ENCODE measurements at regions not wholly inside any gene's neighbourhood (a gene's known extent, or its start where the extent isn't known, plus 50 kb on each side); places are given as distances from the start of the nearest gene placed in this dataset.
A peak's percentile ranks its signal among the peaks of the same experiment; 100 is the strongest.

GRCh38 chr14:73768107-73768506 lies 53.9 kb upstream of the PNMA1 start:
- Mint-ChIP-seq H3K27me3 (ENCODE audit: low read depth) (no peaks in the 10 kb centered on the region), H3K4me1 (peaks cover 27% of the 10 kb centered on the region), H3K9me3 (no peaks in the 10 kb centered on the region), H3K27ac (ENCODE audit: unreplicated experiment) (no peak overlapping the region), H3K36me3 (ENCODE audit: low read depth) (no peaks in the 10 kb centered on the region), H3K4me3 (no peak overlapping the region)
- no peak for DNase-seq (ENCODE audit: low read depth, low spot score)
- TF ChIP-seq CTCF (conservative IDR thresholded peaks at IDR 0.05) = no peak

- Mint-ChIP-seq H3K27me3 (ENCODE audit: low read depth) (peaks cover 2% of the 10 kb centered on the region), H3K27ac (ENCODE audit: unreplicated experiment) (peak overlapping the region; percentile 40), H3K9me3 (no peaks in the 10 kb centered on the region), H3K4me3 (no peak overlapping the region), H3K36me3 (ENCODE audit: low read depth) (no peaks in the 10 kb centered on the region), H3K4me1 (peaks cover 42% of the 10 kb centered on the region)
- TF ChIP-seq CTCF (conservative IDR thresholded peaks at IDR 0.05) = no peak
- DNase-seq (ENCODE audit: low read depth, low spot score) = no peak
These were observed 50.5 kb upstream of the PNMA1 start for GRCh38 chr14:73764406-73765280.
